GM18498 (cell line): ENCODE measurements at regions not wholly inside any gene's neighbourhood (a gene's known extent, or its start where the extent isn't known, plus 50 kb on each side); places are given as distances from the start of the nearest gene placed in this dataset.

Source experiments
- ATAC-seq: cut with Tn5 transposase; IDR thresholded peaks from one replicate; pipeline ENCODE4 v1.9.1; 2021; ENCODE audit warnings: mild to moderate bottlenecking, moderate library complexity; ENCODE audit not compliant: unreplicated experiment

DNA sequence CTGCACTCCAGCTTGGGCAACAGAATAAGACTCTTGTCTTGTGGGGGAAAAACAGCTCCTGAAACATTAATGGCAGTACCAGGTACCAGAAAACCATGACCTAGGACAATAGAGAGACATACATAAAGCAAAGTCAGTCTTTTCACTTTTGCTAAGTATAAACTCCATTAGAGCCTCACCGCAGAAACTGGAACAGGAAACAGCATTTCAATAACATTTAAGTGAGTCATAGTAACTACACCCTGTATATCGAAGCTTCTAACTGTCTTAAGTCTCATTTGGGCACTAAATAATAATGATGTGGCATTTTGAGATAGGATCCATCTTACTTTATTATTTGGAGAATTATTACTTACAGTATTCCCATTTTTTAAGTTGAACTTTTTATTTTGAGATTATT is 517.8 kb upstream of the CELF2 start:
- ATAC-seq, result no peak

DNA sequence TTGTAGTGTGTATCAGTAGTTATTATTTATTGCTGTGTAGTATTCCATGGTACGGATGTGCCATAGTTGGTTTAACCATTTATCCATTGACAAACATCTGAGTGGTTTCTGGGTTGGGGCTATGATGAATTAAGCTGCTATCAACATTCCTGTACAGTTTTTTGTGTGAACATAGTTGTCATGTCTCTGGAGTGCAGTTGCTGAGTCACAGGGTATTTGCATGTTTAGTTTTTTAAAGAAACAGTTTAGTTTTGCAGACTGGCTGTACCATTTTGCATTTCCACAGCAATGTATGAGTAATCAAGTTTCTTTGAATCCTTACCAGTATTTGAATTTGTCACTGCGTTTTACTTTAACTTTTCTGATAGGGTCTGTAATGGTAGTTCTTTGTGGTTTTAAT is 516.7 kb upstream of the CELF2 start:
- no peak for ATAC-seq

DNA sequence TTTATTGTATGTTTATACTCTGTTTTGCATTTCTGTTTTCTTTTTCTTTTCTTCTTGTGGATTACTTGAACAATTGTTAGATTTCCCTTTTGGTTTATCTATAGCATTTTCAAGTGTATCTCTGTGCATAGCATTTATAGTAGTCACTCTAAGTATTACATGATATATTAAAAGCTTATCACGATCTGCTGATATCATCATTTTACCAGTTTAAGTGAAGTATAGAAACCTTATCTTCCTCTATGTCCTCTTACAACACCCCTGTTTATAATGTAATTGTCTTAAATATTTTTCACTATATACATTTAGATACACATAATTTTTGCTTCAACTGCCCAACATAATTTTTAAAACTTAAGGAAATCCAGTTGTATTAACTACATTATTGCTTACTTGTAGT is 513.9 kb upstream of the CELF2 start:
- no peak for ATAC-seq

DNA sequence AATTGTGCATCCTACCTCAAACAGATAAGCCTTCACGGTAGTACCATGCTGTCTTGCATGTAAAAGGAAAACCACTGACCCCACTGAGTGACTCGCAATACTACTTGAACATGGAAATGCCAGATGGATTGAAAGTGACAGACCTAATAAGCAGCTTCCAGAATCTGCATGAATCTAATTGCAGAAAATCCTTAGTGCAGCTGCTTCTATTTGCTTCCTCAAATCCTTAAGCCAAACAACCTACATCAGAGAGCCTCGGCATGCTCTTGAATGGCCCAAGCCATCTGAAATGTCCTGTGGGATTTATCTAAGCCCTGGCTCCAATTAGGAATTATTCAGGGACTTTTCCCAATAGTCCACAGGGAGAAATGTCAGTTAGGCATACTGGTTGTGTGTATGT is 509.5 kb upstream of the CELF2 start:
- no peak for ATAC-seq

DNA sequence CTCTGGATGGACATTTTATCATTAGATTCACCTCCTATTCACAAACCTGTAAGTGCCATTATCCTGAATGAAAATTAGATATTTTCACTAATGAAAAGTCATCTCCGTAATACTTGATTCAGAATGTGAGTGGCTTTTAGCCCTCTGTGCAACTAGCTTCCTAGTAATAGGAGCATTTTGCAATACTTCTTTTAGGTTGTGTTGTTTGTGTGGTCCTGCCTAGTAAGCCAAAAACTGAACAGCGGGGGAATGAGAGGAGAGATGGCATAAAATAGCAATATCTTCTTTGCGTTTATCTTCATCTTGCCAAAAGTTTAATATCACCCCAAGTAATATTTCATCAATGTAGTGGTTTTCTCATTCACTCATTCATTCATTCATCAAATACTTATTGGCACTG is 507.5 kb upstream of the CELF2 start:
- ATAC-seq, result no peak

DNA sequence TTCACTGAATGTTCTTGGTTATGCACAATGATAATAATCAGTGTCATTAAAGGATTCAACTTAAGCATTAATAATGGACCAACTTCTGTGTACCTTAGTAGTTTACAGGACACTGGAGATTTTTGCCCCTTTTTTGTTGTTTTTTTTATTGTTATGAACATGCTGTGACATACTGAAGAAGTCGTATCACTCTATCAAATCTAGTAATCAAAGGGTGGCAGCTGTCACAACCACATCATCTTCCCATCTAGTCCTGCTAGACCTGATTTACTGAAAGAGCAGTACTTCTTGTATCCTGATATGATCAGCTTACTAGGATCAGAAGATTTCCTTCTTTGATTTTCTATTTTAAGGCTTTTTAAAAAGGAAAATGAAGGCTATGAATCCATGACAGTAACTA is 504.6 kb upstream of the CELF2 start:
- ATAC-seq, result no peak

DNA sequence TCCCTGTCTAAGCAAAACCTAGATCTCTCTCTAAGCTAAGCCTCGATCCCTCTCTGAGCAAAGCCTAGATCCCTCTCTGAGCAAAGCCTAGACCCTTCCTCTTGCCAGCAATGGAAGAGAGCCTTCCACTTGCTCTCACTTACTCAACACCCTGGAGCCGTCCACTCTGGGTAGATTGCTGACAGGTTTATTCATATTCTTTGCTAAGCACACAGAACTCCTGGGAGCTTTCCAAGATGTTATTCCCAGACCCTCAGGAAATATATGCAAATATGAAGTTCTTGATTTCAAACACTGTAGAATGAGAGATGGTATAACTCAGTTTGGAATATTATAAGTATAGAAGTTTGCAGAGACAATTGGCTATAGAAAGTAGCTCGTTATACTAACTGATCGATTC is 503.8 kb upstream of the CELF2 start:
- no peak for ATAC-seq

DNA sequence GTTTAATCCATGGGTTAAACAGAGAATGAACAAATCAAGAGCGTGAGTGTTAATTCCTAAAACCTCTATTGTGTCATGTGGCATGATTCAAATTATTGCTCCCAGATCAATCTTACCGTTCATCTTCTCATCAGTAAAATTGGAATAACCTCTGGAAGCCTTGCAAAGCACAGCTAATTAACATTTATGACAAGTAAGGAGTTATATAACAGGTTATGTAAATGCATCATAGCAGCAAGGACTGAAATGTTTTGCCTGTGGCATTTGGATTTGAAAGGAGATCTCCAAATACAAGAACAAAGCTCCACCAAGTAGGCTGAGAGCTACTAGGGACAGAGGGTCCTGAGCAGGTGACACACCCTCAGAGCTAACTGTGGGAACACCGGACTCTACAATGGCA is 502.9 kb upstream of the CELF2 start:
- ATAC-seq, result no peak

DNA sequence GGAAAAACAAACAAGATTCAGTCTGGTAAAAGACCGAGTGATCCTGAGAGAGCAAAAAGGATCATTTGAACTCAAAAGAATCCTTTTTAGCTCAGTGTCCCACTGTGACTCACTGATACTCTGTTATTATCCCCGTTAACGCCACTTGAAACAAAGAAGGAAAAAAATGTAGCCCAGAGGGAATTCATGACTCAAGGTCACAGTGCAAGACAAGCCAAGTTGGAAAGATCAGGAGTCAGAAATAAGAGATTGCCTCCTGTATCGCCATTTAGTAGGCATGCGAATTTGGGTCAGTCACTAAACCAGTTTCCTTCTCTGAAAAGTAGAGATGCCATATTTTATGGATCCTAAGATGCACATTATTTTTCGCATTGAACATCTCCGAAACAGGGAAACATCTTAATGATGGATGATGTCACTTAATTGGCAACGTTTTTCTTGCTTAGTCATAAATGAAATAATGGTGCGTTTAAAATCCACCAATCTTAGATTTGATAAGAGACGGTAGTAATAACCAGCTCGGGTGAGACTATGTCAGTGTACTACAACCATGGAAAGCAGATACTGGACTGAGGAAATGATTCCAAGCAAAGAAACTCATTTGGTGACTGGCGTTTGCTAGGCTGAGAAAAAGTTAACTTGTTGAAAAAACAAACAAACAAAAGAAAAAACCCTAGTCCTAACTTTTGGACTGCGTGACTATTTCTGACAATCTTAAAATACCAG is 502.0 kb upstream of the CELF2 start:
- no peak for ATAC-seq

DNA sequence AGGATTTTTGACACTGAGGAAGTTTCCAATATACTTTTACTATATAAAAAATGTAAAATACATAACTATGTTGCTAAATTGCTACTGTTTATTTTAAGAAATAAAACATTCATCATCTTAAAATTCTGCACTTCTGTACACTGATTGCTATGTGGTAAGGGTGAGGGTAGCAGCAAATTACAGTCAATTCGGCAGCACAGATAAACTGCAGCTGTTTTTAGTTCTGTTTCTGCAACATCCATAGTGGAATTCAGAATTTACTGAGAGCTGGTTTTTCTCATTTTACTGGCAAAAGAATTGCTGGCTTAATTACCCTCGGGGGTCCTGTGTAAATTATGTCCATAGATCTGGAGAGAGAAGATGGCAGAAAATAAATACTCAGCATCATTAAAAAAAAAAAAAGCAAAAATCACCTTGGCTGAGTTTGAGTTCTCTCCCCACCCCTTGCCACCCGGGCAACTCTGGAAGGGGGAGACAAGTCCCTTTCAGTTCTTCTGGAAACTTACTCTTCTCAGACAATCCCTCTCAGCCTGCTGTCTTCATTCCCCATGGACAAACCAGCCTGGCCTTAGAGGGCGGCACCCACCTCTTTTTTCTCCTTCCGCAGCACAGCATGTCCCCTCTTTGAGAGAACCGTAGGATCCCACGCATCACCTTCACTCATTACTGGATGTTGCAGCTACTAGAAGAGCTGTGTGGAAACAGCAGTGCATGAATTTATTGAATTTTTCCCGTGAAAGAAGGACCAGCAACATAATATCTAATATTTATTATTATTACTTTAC is 501.1 kb upstream of the CELF2 start:
- no peak for ATAC-seq

DNA sequence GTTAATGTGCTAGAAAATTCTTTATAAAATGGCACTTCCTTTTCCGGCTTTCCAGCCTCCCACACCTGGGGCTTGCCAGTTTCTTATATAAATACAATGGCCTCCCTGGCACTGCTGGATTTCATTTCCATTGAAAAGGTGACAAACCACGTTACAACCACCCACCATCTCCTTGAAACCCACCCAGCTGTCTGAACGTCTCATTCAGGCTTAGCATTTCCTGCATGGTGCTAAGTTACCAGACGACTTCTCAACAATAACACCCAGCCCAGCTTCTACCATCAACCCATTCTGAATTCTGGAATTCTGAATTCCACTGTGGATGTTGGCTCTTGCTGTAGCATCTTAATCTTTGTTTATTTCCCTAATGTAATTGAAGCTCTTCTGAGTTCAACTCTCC is 499.8 kb upstream of the CELF2 start:
- ATAC-seq, result no peak

DNA sequence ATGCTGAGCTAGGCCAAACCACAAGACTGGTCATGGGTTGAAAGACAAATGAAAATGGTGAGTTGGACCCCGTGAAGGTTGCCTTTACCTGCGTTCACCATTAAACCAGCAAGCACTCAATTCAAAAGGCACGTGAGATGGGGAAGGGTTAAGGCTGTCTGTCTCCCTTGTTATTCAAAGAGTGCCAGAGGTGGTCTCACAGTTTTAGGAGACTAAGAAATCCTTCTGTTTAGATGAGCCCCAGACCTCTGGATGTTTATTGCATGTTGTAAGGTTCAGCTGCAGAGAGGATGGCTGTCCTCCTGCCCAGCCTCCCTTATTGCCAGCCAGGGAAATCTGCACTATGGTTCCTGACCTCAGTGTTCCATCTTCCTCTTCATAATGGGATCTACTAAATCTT is 498.0 kb upstream of the CELF2 start:
- ATAC-seq, result no peak

DNA sequence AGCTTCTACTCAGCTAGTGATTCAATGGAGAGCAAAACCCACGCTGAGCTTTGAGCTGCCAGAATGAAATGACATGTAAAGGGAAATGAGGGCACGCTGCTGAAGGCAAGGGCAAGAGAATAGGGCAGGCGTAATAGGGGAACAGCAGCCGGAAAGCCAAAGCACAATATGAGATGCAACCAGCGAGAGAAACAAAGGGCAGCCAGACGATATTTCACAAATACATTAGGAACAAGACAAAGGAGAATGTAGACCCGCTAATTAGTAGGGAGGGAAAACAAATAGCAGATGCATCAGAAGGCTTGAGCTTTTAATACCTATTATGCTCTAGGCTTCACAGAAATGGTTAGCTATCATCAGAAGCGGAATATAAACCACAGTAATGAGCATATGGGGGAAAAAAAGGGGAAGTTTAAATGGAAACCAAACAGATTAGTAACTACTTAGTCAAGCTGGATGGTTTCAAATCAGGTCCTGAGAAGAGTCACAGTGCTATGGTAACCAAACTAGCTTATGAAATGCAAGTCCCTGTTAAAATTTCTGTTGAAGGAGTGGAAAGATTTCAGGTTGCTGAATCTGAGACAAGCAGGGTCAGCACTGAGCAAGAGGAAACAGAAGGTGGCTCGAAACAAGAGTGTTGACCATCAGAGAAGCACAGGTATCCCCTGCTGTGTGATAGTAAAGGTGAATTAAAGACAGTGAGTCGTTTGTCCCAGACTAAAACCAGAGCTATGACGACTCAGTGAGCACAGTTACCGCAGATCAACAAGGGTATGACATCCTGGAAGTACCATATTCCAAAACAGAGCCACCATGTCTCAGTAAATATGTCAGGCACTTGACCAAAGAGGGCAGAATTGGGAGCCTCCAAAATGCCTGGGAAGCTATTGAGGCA is 496.9 kb upstream of the CELF2 start:
- ATAC-seq, result peak; percentile 94

DNA sequence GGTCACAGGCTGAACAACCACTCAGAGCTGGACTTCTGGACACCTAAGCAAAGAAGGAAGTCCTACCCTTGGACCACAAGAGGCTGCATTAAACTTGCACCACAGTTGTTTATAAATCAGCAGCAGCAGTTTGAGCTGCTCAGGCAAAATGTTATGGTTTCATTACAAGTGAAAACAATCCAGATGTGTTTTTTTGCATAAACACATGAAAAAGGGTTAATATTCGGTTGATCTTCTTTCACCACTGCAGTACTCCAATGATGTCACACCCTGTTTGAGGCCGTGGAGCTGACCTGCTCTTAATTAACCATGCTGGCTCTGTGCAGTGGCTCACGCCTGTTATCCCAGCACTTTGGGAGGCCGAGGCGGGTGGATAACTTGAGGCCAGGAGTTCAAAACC is 490.8 kb upstream of the CELF2 start:
- no peak for ATAC-seq

DNA sequence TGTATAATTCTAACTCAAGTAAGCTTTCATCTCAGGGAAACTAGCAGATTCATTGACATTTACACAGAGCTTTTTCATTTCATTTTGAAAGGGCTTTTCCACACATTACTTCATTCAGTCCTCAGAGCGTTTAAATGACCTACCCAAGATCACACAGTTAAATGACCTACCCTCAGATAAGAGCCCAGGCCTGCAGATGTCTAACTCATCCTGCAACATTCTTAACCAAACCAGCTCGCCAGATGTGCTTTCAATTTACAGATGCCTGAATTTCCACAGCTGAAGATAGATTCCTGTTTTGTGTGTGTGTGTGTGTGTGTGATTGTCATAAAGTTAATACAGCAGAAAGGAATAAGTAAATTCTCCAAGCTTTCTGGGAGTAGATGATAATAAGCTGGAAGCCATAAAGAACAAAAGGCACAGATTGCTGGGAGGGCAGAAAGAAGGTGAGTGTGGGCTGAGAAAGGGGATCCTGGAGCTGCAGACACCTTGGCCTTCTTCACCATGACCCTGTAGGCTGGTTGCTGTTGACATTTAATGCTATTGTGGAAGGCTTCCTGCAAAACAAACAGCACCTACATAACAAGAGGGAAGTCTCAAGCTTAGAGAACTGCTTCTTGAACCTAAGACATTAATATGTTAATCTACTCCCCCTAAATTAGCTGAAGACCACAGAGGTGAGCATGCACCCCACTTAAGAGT is 489.7 kb upstream of the CELF2 start:
- no peak for ATAC-seq

DNA sequence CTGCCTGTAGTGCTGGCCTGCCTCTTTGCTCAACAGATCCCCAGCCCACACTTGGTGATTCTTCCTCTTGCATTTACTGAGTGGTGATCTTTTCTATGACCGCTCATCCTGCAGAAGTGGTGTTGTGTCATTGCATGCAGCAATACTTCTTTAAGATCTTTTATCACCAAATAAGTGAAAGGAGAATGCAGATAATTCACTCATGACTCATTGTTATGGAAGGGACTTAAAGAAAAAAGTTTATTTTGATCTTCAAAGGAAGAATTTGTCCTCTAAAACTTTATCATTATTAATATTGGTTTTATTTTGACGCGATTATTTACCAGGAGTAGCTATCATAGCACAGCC is 489.1 kb upstream of the CELF2 start:
- no peak for ATAC-seq

DNA sequence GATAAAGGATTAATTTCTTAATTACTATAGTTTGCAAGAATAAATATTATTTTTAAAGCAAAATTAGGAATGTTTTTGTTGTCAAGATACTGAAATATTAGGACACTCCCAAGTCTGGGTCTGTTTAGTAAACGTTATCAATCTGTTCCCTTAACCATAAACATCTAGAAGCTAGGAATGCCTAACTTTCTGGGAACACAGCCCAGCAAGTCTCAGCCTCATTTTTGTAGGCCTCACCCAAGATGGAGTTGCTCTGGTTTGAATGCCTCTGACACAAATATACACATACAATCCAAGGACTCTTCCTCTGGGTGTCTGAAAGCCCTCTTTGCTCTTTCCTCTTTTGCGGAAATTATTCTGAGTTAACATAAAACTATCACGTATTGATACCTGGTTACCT is 487.4 kb upstream of the CELF2 start:
- no peak for ATAC-seq

DNA sequence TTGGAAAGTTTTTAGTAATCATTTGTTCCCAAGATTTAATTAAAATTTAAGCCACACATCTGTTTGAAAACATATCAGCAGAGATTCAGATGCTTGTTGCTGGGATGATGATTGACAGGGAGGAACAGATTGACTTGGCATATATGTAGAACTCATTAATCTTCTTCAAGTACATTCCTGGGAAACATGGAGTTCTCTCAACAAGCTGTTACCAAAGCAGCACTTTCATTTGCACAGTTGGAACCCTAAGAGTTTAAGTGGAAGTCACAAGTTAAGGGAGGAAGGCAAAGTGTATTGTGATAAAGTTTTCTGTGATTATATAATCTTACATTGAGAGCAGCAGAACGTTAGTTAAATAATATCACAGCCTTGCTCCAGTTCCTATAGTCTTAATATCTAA is 485.4 kb upstream of the CELF2 start:
- ATAC-seq, result no peak

DNA sequence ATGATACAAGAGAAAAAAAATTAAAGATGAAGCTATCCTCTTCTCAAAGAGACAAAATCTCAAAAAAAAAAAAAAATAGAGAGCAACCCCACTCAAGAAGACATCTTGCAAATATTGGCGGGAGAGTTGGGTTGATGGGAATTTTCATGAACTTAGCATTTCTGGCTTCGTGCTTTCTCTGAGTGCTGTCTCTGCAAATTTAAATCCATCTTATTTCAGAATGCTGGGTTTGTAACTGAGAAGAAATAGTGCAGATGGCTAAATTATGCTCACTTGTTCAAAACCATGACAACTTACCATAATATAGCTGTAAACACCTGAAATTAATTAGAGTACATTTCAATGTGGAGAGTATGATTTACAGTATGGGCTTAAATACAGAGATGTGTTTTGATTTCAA is 484.8 kb upstream of the CELF2 start:
- ATAC-seq, result no peak

DNA sequence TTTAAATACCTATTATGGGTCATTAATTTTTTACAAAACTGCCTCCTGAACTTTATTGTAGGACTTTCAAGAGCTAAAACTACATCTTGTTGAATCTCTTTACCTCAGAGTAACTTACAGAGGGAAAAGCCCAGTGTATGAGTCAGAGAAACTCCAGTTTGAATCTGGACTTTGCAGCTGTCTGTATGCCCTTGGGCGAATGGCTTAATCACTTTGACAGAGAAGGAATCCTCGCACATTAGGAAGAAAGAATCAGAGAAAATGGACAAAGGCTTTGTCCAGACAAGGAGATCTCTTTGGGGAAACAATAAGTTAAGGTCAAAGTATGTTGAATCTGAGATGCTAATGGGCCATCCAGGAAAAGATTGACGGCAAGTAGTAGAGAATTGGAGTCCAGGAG is 484.2 kb upstream of the CELF2 start:
- no peak for ATAC-seq

DNA sequence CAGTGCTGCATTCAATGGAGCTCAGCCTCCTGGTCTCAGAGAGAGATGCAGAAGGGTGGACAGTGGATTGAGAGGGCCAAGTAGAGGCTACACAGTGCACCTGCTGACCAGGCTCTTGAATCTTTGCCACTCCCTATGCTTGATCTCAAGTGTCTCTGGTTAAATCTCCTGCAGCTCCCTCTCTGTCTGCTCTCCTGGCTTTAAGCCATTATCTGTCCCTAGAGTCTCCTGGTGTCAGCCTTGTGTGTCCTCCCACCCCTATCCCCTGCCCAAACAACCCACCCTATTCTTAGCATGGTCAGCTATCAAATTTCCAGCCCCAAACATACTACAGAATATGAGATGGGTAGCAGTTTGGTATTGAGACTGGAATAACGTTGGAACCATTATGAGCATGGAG is 479.3 kb upstream of the CELF2 start:
- no peak for ATAC-seq
